ENCODE measurements at regions not wholly inside any gene's neighbourhood (a gene's known extent, or its start where the extent isn't known, plus 50 kb on each side); places are given as distances from the start of the nearest gene placed in this dataset.

GRCh38 chr14:35961697-35962274, 135.6 kb downstream of the BRMS1L start:
- no peak for TF ChIP-seq POLR2A (IDR thresholded peaks at IDR 0.05)
- no peak for TF ChIP-seq CTCF (IDR thresholded peaks at IDR 0.05 in 8 of 11, conservative IDR thresholded peaks at IDR 0.05 in 3 of 11)
- no peak for TF ChIP-seq POLR2AphosphoS5 (IDR thresholded peaks at IDR 0.05)

Data from spleen (tissue), 7 donors.